Neuronal stem cell (in vitro differentiated cells): ENCODE measurements at regions not wholly inside any gene's neighbourhood (a gene's known extent, or its start where the extent isn't known, plus 50 kb on each side); places are given as distances from the start of the nearest gene placed in this dataset.
"Not testable (repeated sequence)": the region's sequence is repeated elsewhere in the genome, so short reads cannot be mapped to it uniquely, and the experiment has no call there.

Source experiments
- DNase-seq: peaks from one replicate; pipeline ENCODE4 v3.0.0-alpha.2; 2013; ENCODE audit warnings: low spot score
- H2AFZ ChIP-seq: one replicate; pipeline ENCODE4 v1.6.1; 2013; ENCODE audit warnings: mild to moderate bottlenecking, low read length, inconsistent platforms
- H2AK5ac ChIP-seq: 2 replicates; pipeline ENCODE4 v1.6.1; 2013; ENCODE audit warnings: low read depth, mild to moderate bottlenecking, inconsistent platforms, low read length, moderate library complexity, mixed read lengths
- H2BK120ac ChIP-seq: 2 replicates; pipeline ENCODE4 v1.6.1; 2013; ENCODE audit warnings: low read depth, mild to moderate bottlenecking, inconsistent platforms, low read length, moderate library complexity, mixed read lengths
- H2BK12ac ChIP-seq: one replicate; pipeline ENCODE4 v1.6.1; 2013; ENCODE audit warnings: low read length, inconsistent platforms
- H2BK15ac ChIP-seq: 2 replicates; pipeline ENCODE4 v1.6.1; 2013; ENCODE audit warnings: mild to moderate bottlenecking, low read length, inconsistent platforms, mixed read lengths
- H2BK5ac ChIP-seq: one replicate; pipeline ENCODE4 v1.6.1; 2013; ENCODE audit warnings: inconsistent platforms, mild to moderate bottlenecking, low read length, moderate library complexity
- H3K14ac ChIP-seq: one replicate; pipeline ENCODE4 v1.6.1; 2013; ENCODE audit warnings: low read length, inconsistent platforms
- H3K18ac ChIP-seq: 2 replicates; pipeline ENCODE4 v1.6.1; 2013; ENCODE audit warnings: low read length, inconsistent platforms
- H3K23ac ChIP-seq: 2 replicates; pipeline ENCODE4 v1.6.1; 2013; ENCODE audit warnings: low read depth, mild to moderate bottlenecking, mixed read lengths, low read length, inconsistent platforms; ENCODE audit not compliant: poor library complexity
- H3K27ac ChIP-seq: replicated peaks from 3 replicates; pipeline ENCODE4 v1.5.1; 2013; ENCODE audit warnings: low read length, inconsistent platforms
- H3K27me3 ChIP-seq, 3 experiments: 2 replicates each; pipeline ENCODE4 v1.6.1; 2013; ENCODE audit warnings: low read length in 3 of 3, mild to moderate bottlenecking in 2 of 3, inconsistent platforms in 1 of 3, low read depth in 1 of 3, mixed read lengths in 1 of 3, moderate library complexity in 1 of 3; ENCODE audit not compliant: control insufficient read depth in 3 of 3, insufficient read depth in 3 of 3
- H3K36me3 ChIP-seq, 2 donors: replicated peaks in 1 of 2; 2 replicates each; pipeline ENCODE4 v1.6.1; 2013; ENCODE audit warnings: low read length in 2 of 2; ENCODE audit not compliant: control insufficient read depth in 2 of 2, insufficient read depth in 2 of 2
- H3K4ac ChIP-seq: 2 replicates; pipeline ENCODE4 v1.6.1; 2013; ENCODE audit warnings: inconsistent platforms, mild to moderate bottlenecking, low read length, moderate library complexity
- H3K4me1 ChIP-seq, 2 donors: 1 replicate in 1 of 2; 2 replicates in 1 of 2; pipeline ENCODE4 v1.6.1; 2013; ENCODE audit warnings: low read length in 2 of 2, low read depth in 1 of 2; ENCODE audit not compliant: control insufficient read depth in 2 of 2, insufficient read depth in 1 of 2
- H3K4me2 ChIP-seq: one replicate; pipeline ENCODE4 v1.6.1; 2013; ENCODE audit warnings: mild to moderate bottlenecking, low read length, inconsistent platforms; ENCODE audit not compliant: insufficient read depth, poor library complexity, severe bottlenecking
- H3K4me3 ChIP-seq, 2 donors: 2 replicates each; pipeline ENCODE4 v1.5.1; 2013; ENCODE audit warnings: low read length in 2 of 2, mild to moderate bottlenecking in 2 of 2, inconsistent platforms in 1 of 2, moderate library complexity in 1 of 2
- H3K79me1 ChIP-seq: one replicate; pipeline ENCODE4 v1.6.1; 2013; ENCODE audit warnings: low read depth, mild to moderate bottlenecking, inconsistent platforms, low read length, moderate library complexity
- H3K9ac ChIP-seq: one replicate; pipeline ENCODE4 v1.6.1; 2013; ENCODE audit warnings: mild to moderate bottlenecking, low read depth, low read length, inconsistent platforms; ENCODE audit not compliant: poor library complexity
- H3K9me3 ChIP-seq, 2 donors: replicated peaks in 1 of 2; 2 replicates each; pipeline versions ENCODE3 to v1.6.1; 2013; ENCODE audit warnings: low read length in 2 of 2, mild to moderate bottlenecking in 2 of 2, inconsistent platforms in 1 of 2, low read depth in 1 of 2, mixed read lengths in 1 of 2, moderate library complexity in 1 of 2; ENCODE audit not compliant: control insufficient read depth in 2 of 2, insufficient read depth in 1 of 2
- H4K8ac ChIP-seq: one replicate; pipeline ENCODE4 v1.6.1; 2013; ENCODE audit warnings: low read depth, mild to moderate bottlenecking, inconsistent platforms, low read length, moderate library complexity
- H4K91ac ChIP-seq: one replicate; pipeline ENCODE4 v1.6.1; 2013; ENCODE audit warnings: low read length, low read depth, mild to moderate bottlenecking, inconsistent platforms; ENCODE audit not compliant: poor library complexity
- WGBS, 2 donors: extraction: QIAGEN DNeasy Blood & Tissue Kit; methylation state at CpG; one replicate each; pipeline ENCODE4 v1.1.7; 2013; ENCODE audit warnings: missing lambda C conversion rate in 2 of 2, mixed read lengths in 1 of 2; ENCODE audit not compliant: insufficient read length in 2 of 2, insufficient replicate concordance in 1 of 2; ENCODE audit errors: extremely low coverage in 2 of 2; 5-methylcytosine and 5-hydroxymethylcytosine counted together

DNA sequence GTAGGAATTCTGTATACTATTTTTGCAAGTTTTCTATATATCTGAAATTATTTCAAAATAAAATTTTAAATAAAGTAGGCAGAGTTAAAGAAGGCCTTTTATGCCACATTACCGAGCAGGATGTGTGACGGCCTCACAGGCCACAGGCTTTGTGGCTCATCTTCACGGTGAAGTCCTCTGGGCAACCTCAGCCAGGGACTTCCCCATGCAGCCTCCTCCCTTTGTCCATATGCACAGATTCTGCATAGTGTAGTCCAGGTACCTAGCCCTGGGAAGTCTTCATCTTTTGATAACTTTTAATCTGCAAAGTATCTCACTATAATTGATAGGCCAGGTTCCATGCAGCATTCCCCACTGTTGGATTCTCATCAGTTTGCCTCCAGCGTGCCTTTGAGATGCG lies 62.8 kb downstream of the ARHGAP11B start:
- H3K4me2 ChIP-seq, H3K4me1 ChIP-seq, H3K9ac ChIP-seq, H3K14ac ChIP-seq, H3K9me3 ChIP-seq, H3K36me3 ChIP-seq, H2BK12ac ChIP-seq, H3K4ac ChIP-seq, H4K91ac ChIP-seq, H4K8ac ChIP-seq, H2BK120ac ChIP-seq, H3K27ac ChIP-seq, H2BK15ac ChIP-seq, H3K4me3 ChIP-seq, H2AK5ac ChIP-seq, H3K18ac ChIP-seq, H3K79me1 ChIP-seq, DNase-seq, H3K23ac ChIP-seq, H3K27me3 ChIP-seq, H2BK5ac ChIP-seq, H2AFZ ChIP-seq: not testable (repeated sequence)
- no CpG with 5 or more reads among the region's 5 CpGs for WGBS, 2 donors

DNA sequence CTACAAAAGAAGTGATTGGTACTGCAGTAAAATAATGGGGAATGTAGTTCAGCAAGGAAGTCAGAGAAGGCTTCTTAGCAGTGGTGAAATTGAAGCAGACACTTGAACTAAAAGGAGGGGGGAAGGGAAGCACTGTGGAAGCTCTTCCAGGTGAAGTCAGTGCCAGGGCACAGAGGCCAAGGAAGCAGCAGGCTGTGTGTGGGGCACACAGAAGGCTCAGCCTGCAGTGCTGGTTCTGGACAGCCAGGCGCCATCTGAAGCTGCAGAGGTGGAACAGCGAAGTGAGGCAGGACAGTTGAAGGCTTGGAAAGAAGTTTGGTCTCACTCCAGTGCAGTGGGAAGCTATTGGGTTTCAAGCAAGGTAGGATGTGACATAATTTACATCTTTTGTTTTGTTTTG lies 64.2 kb downstream of the ARHGAP11B start:
- H3K79me1 ChIP-seq, DNase-seq, H3K4me3 ChIP-seq, H3K4ac ChIP-seq, H3K27ac ChIP-seq, H2BK15ac ChIP-seq, H3K18ac ChIP-seq, H2AK5ac ChIP-seq, H2BK5ac ChIP-seq, H2BK12ac ChIP-seq, H3K27me3 ChIP-seq, H3K9ac ChIP-seq, H3K9me3 ChIP-seq, H3K23ac ChIP-seq, H2BK120ac ChIP-seq, H3K36me3 ChIP-seq, H2AFZ ChIP-seq, H3K4me2 ChIP-seq, H3K4me1 ChIP-seq, H4K8ac ChIP-seq, H4K91ac ChIP-seq, H3K14ac ChIP-seq: not testable (repeated sequence)
- no CpG with 5 or more reads among the region's 2 CpGs for WGBS, 2 donors

DNA sequence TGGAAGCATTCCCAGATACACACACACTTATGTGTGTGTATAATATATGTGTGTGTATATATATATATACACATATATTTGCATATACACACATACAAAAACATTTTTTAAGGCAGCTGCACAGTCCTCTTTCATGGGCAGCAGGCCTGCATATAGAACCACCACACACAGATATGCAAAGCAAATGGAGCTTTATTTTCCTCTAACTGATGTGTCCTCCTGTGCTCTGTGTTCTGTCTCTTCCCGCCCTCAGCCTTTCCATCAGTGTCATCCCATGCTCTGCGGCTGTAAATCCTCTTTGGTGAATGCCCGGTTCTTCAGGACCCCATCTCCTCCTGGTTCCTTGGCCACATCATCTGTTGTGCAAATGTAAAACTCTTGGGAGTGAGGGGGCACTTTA lies 69.9 kb downstream of the ARHGAP11B start:
- H3K4me2 ChIP-seq, H2BK12ac ChIP-seq, H3K79me1 ChIP-seq, H2BK15ac ChIP-seq, H3K27me3 ChIP-seq, H3K23ac ChIP-seq, H3K14ac ChIP-seq, H3K4ac ChIP-seq, H3K4me1 ChIP-seq, H4K8ac ChIP-seq, H3K36me3 ChIP-seq, H3K27ac ChIP-seq, H4K91ac ChIP-seq, H2BK5ac ChIP-seq, H2AK5ac ChIP-seq, H2BK120ac ChIP-seq, H3K4me3 ChIP-seq, H3K9me3 ChIP-seq, H3K18ac ChIP-seq, H3K9ac ChIP-seq, DNase-seq, H2AFZ ChIP-seq: not testable (repeated sequence)
- no CpG with 5 or more reads among the region's 3 CpGs for WGBS, 2 donors

DNA sequence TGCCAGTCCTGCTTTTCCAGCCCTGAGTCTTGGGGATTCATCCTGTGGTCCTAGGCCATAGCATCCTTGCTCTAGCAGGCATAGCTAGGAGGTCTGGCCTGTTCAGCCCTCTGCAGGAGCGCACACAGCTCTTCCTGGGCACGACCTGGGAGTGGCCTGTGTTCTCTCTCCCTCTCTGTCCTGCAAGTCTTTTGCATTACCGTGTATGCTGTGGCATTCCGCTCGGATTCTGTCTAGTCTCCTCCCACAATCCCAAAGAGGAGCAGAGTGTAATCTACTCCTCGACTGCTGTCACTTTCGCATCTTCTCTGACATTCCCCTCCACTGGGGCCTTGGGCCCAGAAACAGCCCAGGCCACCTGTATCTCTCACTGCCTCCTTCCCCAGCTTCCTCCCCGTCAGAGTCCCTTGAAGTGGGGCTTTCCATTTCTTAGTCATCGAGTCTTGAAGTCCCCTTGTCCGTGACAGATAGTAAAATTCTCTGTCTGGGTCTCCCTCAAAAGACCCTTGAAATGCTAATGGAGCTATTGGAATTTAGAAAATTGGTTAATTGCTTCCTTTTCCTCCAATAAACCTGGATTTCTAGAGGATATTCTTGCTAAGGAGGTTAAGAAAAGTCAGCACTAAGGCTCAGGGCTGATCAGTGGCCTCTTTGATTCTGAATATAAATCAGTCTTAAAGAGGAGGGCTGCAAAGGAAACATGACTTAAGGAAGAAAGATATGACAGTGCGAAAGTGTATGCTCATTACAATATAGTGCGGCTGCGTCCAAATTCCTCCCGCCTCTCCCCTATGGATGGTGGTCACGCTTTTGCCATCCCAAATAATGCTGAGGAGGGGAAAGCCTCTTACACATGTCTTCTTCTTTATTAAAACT lies 70.7 kb downstream of the ARHGAP11B start:
- not testable (repeated sequence) for H3K9me3 ChIP-seq, H2AFZ ChIP-seq, H2BK12ac ChIP-seq, H3K9ac ChIP-seq, H3K27ac ChIP-seq, H3K27me3 ChIP-seq, H2BK15ac ChIP-seq, H3K36me3 ChIP-seq, H3K14ac ChIP-seq, H4K91ac ChIP-seq, H3K4me2 ChIP-seq, H3K4me3 ChIP-seq, H2BK5ac ChIP-seq, H3K4me1 ChIP-seq, H3K4ac ChIP-seq, H2AK5ac ChIP-seq, H3K23ac ChIP-seq, H2BK120ac ChIP-seq, H3K79me1 ChIP-seq, H3K18ac ChIP-seq, H4K8ac ChIP-seq, DNase-seq
- WGBS, 2 donors, result no CpG with 5 or more reads among the region's 15 CpGs
